Liver (tissue), 7 donors: ENCODE measurements at regions not wholly inside any gene's neighbourhood (a gene's known extent, or its start where the extent isn't known, plus 50 kb on each side); places are given as distances from the start of the nearest gene placed in this dataset.

Experiments used
- DNase-seq: peaks from one replicate; pipeline ENCODE4 v3.0.0-alpha.2; 2017; ENCODE audit warnings: low spot score
- H3K27ac ChIP-seq, 2 donors: one replicate each; pipeline ENCODE4 v1.7.0; 2013; ENCODE audit warnings: inconsistent platforms in 2 of 2, low read length in 2 of 2, control low read depth in 1 of 2, low read depth in 1 of 2, mild to moderate bottlenecking in 1 of 2
- H3K27me3 ChIP-seq, 4 donors: one replicate each; pipeline versions ENCODE4 v1.6.1 to v1.7.0; 2013; ENCODE audit warnings: low read length in 3 of 4, inconsistent platforms in 1 of 4, mild to moderate bottlenecking in 1 of 4, moderate library complexity in 1 of 4; ENCODE audit not compliant: control insufficient read depth in 4 of 4, insufficient read depth in 4 of 4
- H3K36me3 ChIP-seq, 4 donors: one replicate each; pipeline versions ENCODE4 v1.6.1 to v1.7.0; 2013; ENCODE audit warnings: low read length in 3 of 4, mild to moderate bottlenecking in 3 of 4, low read depth in 1 of 4, moderate library complexity in 1 of 4; ENCODE audit not compliant: control insufficient read depth in 4 of 4, insufficient read depth in 3 of 4
- H3K4me1 ChIP-seq, 4 donors: one replicate each; pipeline versions ENCODE4 v1.6.1 to v1.7.0; 2013; ENCODE audit warnings: low read length in 3 of 4, mild to moderate bottlenecking in 3 of 4, moderate library complexity in 1 of 4; ENCODE audit not compliant: control insufficient read depth in 4 of 4, insufficient read depth in 4 of 4
- H3K4me3 ChIP-seq, 3 donors: one replicate each; pipeline versions ENCODE4 v1.6.1 to v1.7.0; 2013; ENCODE audit warnings: low read length in 3 of 3, control low read depth in 1 of 3, low read depth in 1 of 3, mild to moderate bottlenecking in 1 of 3
- H3K9ac ChIP-seq, 2 donors: one replicate each; pipeline ENCODE4 v1.7.0; 2013; ENCODE audit warnings: low read length in 2 of 2, mild to moderate bottlenecking in 2 of 2, moderate library complexity in 2 of 2, control low read depth in 1 of 2, low read depth in 1 of 2
- H3K9me3 ChIP-seq, 4 donors: one replicate each; pipeline versions ENCODE4 v1.6.1 to v1.7.0; 2013; ENCODE audit warnings: low read length in 3 of 4; ENCODE audit not compliant: control insufficient read depth in 4 of 4
- ATF3 ChIP-seq: IDR thresholded peaks from 2 replicates; pipeline ENCODE4 v1.6.1; 2016; ENCODE audit warnings: antibody characterized with exemption
- FOXA1 ChIP-seq: IDR thresholded peaks from 2 replicates; pipeline ENCODE4 v1.6.1; 2016; ENCODE audit warnings: antibody characterized with exemption
- FOXA2 ChIP-seq: IDR thresholded peaks from 2 replicates; pipeline ENCODE4 v1.6.1; 2016; ENCODE audit warnings: antibody characterized with exemption
- GABPA ChIP-seq, 2 donors: IDR thresholded peaks in 1 of 2; conservative IDR thresholded peaks in 1 of 2; 2 replicates each; pipeline ENCODE4 v1.6.1; 2016; ENCODE audit warnings: antibody characterized with exemption in 2 of 2, mild to moderate bottlenecking in 1 of 2, moderate library complexity in 1 of 2
- HNF4A ChIP-seq, 2 donors: conservative IDR thresholded peaks; 2 replicates each; pipeline ENCODE4 v1.6.1; 2016; ENCODE audit warnings: antibody characterized with exemption in 2 of 2, mild to moderate bottlenecking in 2 of 2
- HNF4G ChIP-seq: IDR thresholded peaks from 2 replicates; pipeline ENCODE4 v1.6.1; 2016; ENCODE audit warnings: antibody characterized with exemption
- JUND ChIP-seq, 2 donors: IDR thresholded peaks; 2 replicates each; pipeline ENCODE4 v1.6.1; 2016; ENCODE audit warnings: antibody characterized with exemption in 2 of 2
- MAX ChIP-seq: IDR thresholded peaks from 2 replicates; pipeline ENCODE4 v1.6.1; 2016; ENCODE audit warnings: antibody characterized with exemption
- NR2F2 ChIP-seq: IDR thresholded peaks from 2 replicates; pipeline ENCODE4 v1.6.1; 2016; ENCODE audit warnings: antibody characterized with exemption
- RAD21 ChIP-seq, 2 donors: IDR thresholded peaks; 2 replicates each; pipeline ENCODE4 v1.6.1; 2016; ENCODE audit warnings: antibody characterized with exemption in 2 of 2, mild to moderate bottlenecking in 2 of 2
- RXRA ChIP-seq, 2 donors: IDR thresholded peaks; 2 replicates each; pipeline ENCODE4 v1.6.1; 2017 to 2018; ENCODE audit warnings: antibody characterized with exemption in 2 of 2, mild to moderate bottlenecking in 1 of 2
- SP1 ChIP-seq: IDR thresholded peaks from 2 replicates; pipeline ENCODE4 v1.6.1; 2018; ENCODE audit warnings: antibody characterized with exemption, mild to moderate bottlenecking
- TAF1 ChIP-seq: conservative IDR thresholded peaks from 2 replicates; pipeline ENCODE4 v1.6.1; 2016; ENCODE audit warnings: antibody characterized with exemption, mild to moderate bottlenecking
- YY1 ChIP-seq: IDR thresholded peaks from 2 replicates; pipeline ENCODE4 v1.6.1; 2016; ENCODE audit warnings: antibody characterized with exemption, mild to moderate bottlenecking
- ZBTB33 ChIP-seq: IDR thresholded peaks from 2 replicates; pipeline ENCODE4 v1.6.1; 2016; ENCODE audit warnings: antibody characterized with exemption
- WGBS: extraction: QIAGEN DNeasy Blood & Tissue Kit; methylation state at CpG from one replicate; pipeline ENCODE4 v1.1.7; 2013; 5-methylcytosine and 5-hydroxymethylcytosine counted together
- TF ChIP-seq, protein P1 (sequence below): IDR thresholded peaks from 2 replicates; pipeline ENCODE4 v1.6.1; 2016; ENCODE audit warnings: antibody characterized with exemption, mild to moderate bottlenecking
- donor health status: healthy.
- donor health status: healthy.
- donor health status: healthy.
- donor health status: healthy.

DNA sequence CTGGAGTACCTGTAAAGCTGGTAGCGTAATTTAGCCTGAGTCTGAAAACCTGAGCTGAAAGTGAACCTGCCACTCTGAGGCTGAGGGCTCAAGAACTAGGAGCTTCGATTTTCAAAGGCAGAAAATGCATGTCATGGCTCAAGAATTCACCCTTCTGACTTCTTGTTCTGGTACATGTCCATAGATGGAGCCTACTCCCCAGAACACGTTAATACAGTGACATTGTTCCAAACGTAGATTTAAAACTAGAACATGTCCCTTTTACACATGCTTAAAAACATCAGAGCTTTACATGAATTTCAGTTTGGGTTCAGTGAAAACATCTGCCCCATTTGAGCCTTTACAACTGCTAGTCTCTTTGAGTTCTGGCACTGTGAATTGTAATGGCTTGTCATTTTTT lies 115.5 kb upstream of the WDR1 start:
- Histone ChIP-seq H3K9me3 (no peaks in the 10 kb centered on the region), H3K9ac (no peak overlapping the region), H3K27ac (no peak overlapping the region), H3K4me3 (no peak overlapping the region), H3K4me1 (no peaks in the 10 kb centered on the region), H3K27me3 (no peaks in the 10 kb centered on the region), H3K36me3 (no peaks in the 10 kb centered on the region)
- DNase-seq: no peak
- 87% methylated on average over 4 of the region's 4 CpGs for WGBS
- TF ChIP-seq HNF4A (conservative IDR thresholded peaks at IDR 0.05) (no peak), GABPA (IDR thresholded peaks at IDR 0.05 in 1 of 2, conservative IDR thresholded peaks at IDR 0.05 in 1 of 2) (no peak), RAD21 (IDR thresholded peaks at IDR 0.05) (no peak), NR2F2 (no peak), ZBTB33 (no peak), RXRA (IDR thresholded peaks at IDR 0.05) (no peak), ATF3 (no peak), JUND (IDR thresholded peaks at IDR 0.05) (no peak), FOXA1 (no peak), TAF1 (no peak), SP1 (no peak), FOXA2 (no peak), MAX (no peak)
- TF ChIP-seq, protein P1, sequence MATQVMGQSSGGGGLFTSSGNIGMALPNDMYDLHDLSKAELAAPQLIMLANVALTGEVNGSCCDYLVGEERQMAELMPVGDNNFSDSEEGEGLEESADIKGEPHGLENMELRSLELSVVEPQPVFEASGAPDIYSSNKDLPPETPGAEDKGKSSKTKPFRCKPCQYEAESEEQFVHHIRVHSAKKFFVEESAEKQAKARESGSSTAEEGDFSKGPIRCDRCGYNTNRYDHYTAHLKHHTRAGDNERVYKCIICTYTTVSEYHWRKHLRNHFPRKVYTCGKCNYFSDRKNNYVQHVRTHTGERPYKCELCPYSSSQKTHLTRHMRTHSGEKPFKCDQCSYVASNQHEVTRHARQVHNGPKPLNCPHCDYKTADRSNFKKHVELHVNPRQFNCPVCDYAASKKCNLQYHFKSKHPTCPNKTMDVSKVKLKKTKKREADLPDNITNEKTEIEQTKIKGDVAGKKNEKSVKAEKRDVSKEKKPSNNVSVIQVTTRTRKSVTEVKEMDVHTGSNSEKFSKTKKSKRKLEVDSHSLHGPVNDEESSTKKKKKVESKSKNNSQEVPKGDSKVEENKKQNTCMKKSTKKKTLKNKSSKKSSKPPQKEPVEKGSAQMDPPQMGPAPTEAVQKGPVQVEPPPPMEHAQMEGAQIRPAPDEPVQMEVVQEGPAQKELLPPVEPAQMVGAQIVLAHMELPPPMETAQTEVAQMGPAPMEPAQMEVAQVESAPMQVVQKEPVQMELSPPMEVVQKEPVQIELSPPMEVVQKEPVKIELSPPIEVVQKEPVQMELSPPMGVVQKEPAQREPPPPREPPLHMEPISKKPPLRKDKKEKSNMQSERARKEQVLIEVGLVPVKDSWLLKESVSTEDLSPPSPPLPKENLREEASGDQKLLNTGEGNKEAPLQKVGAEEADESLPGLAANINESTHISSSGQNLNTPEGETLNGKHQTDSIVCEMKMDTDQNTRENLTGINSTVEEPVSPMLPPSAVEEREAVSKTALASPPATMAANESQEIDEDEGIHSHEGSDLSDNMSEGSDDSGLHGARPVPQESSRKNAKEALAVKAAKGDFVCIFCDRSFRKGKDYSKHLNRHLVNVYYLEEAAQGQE: no peak

- Histone ChIP-seq H3K4me1 (no peaks in the 10 kb centered on the region), H3K4me3 (no peak overlapping the region), H3K36me3 (no peaks in the 10 kb centered on the region), H3K9ac (no peak overlapping the region), H3K27ac (no peak overlapping the region), H3K27me3 (no peaks in the 10 kb centered on the region), H3K9me3 (no peaks in the 10 kb centered on the region)
- no peak for TF ChIP-seq HNF4G
- TF ChIP-seq FOXA2: no peak
- TF ChIP-seq YY1: no peak
- no peak for TF ChIP-seq ATF3
- DNase-seq: no peak
- 90% methylated on average over 3 of the region's 3 CpGs for WGBS
Observed at GRCh38 chr4:10226756-10227155, 110.2 kb upstream of the WDR1 start.
